ENCODE measurements at regions not wholly inside any gene's neighbourhood (a gene's known extent, or its start where the extent isn't known, plus 50 kb on each side); places are given as distances from the start of the nearest gene placed in this dataset.

DNA sequence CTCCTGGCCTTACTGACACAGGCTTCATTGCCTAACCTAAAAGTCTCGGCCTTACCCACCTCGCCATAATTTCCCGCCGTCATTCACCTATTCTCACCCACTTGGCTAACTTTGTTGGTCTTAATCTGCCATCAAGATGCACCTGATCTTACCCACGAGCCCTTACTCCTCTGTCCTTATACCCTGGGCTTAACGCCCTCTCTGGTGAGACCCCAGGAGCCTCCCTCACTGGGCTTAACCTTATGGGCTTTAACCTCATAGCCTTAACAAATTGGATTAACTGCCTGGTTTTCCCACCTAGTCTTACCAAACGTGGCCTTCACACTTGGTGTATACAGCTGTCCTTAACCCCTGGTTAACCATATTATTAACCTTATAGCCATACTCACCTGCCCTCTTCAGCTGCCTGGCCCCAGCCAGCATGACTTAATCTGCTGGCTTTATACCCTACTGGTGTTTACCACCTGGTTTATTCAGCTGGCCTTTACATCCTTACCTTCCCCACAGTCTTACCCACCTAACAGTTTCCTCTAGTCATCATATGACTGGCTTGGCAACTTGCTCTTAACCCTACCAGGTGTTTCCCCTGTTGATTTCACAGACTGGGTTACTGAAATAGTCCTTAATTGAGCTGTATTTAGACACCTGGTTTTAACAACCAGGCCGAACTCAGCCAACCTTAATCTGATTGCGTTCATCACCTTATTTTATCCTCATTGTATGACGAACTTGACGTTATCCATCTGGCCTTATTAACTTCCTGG is 132.0 kb upstream of the ZSWIM2 start:
- Histone ChIP-seq H3K9me3 (ENCODE audit: control insufficient read depth, low read length) (peaks cover 12% of the 10 kb centered on the region), H4K91ac (ENCODE audit: low read length) (no peak overlapping the region), H3K23ac (ENCODE audit: low read length in 2 of 2) (no peak overlapping the region), H3K9ac (ENCODE audit: low read length) (no peak overlapping the region), H2AK5ac (ENCODE audit: low read length, severe bottlenecking) (no peak overlapping the region), H3K18ac (ENCODE audit: low read depth in 1 of 2, low read length in 2 of 2) (no peak overlapping the region), H3K4me3 (ENCODE audit: insufficient read depth in 1 of 2, low read depth in 1 of 2, low read length in 2 of 2) (no peak overlapping the region), H2BK15ac (ENCODE audit: low read depth, poor library complexity, severe bottlenecking) (no peak overlapping the region), H3K36me3 (ENCODE audit: control insufficient read depth in 1 of 2, insufficient read depth in 2 of 2, low read depth in 1 of 2, low read length in 2 of 2) (no peaks in the 10 kb centered on the region), H3K27ac (ENCODE audit: low read length, poor library complexity, severe bottlenecking) (no peak overlapping the region), H3K27me3 (ENCODE audit: control insufficient read depth in 1 of 2, insufficient read depth in 1 of 2, low read length in 2 of 2) (no peaks in the 10 kb centered on the region), H3K4me2 (ENCODE audit: low read length, poor library complexity, severe bottlenecking) (no peak overlapping the region), H3K79me1 (replicated peaks; ENCODE audit: low read length, poor library complexity, severe bottlenecking) (no peaks in the 10 kb centered on the region), H3K4ac (ENCODE audit: low read depth in 1 of 2, low read length in 2 of 2) (no peak overlapping the region), H3K14ac (ENCODE audit: low read length in 2 of 2) (no peak overlapping the region), H2AFZ (ENCODE audit: low read depth, low read length) (no peak overlapping the region), H2BK5ac (ENCODE audit: low read depth, low read length, poor library complexity, severe bottlenecking) (no peak overlapping the region), H2BK12ac (ENCODE audit: low read length in 2 of 2) (no peak overlapping the region), H4K8ac (ENCODE audit: low read length) (no peak overlapping the region), H3K4me1 (ENCODE audit: control insufficient read depth, insufficient read depth, low read depth, low read length) (no peaks in the 10 kb centered on the region), H2BK120ac (ENCODE audit: low read depth, low read length) (no peak overlapping the region)
- no peak for DNase-seq
- WGBS, result 93% methylated on average over 11 of the region's 11 CpGs

- Histone ChIP-seq H3K36me3 (ENCODE audit: control insufficient read depth in 1 of 2, insufficient read depth in 2 of 2, low read depth in 1 of 2, low read length in 2 of 2) (no peaks in the 10 kb centered on the region), H2AK5ac (ENCODE audit: low read length, severe bottlenecking) (no peak overlapping the region), H3K27me3 (ENCODE audit: control insufficient read depth in 1 of 2, insufficient read depth in 1 of 2, low read length in 2 of 2) (no peaks in the 10 kb centered on the region), H2BK120ac (ENCODE audit: low read depth, low read length) (no peak overlapping the region), H3K9ac (ENCODE audit: low read length) (no peak overlapping the region), H3K18ac (ENCODE audit: low read depth in 1 of 2, low read length in 2 of 2) (no peak overlapping the region), H2AFZ (ENCODE audit: low read depth, low read length) (no peak overlapping the region), H3K4me2 (ENCODE audit: low read length, poor library complexity, severe bottlenecking) (no peak overlapping the region), H3K14ac (ENCODE audit: low read length in 2 of 2) (no peak overlapping the region), H2BK15ac (ENCODE audit: low read depth, poor library complexity, severe bottlenecking) (no peak overlapping the region), H3K27ac (ENCODE audit: low read length, poor library complexity, severe bottlenecking) (no peak overlapping the region), H4K91ac (ENCODE audit: low read length) (no peak overlapping the region), H3K23ac (ENCODE audit: low read length in 2 of 2) (no peak overlapping the region), H2BK5ac (ENCODE audit: low read depth, low read length, poor library complexity, severe bottlenecking) (no peak overlapping the region), H3K4me1 (ENCODE audit: control insufficient read depth, insufficient read depth, low read depth, low read length) (no peaks in the 10 kb centered on the region), H4K8ac (ENCODE audit: low read length) (no peak overlapping the region), H3K79me1 (replicated peaks; ENCODE audit: low read length, poor library complexity, severe bottlenecking) (no peaks in the 10 kb centered on the region), H3K4me3 (ENCODE audit: insufficient read depth in 1 of 2, low read depth in 1 of 2, low read length in 2 of 2) (no peak overlapping the region), H3K9me3 (ENCODE audit: control insufficient read depth, low read length) (peaks cover 9% of the 10 kb centered on the region), H3K4ac (ENCODE audit: low read depth in 1 of 2, low read length in 2 of 2) (no peak overlapping the region), H2BK12ac (ENCODE audit: low read length in 2 of 2) (no peak overlapping the region)
- no peak for DNase-seq
- 98% methylated on average over 2 of the region's 2 CpGs for WGBS
These were observed 131.1 kb upstream of the ZSWIM2 start for GRCh38 chr2:186980117-186980442.

DNA sequence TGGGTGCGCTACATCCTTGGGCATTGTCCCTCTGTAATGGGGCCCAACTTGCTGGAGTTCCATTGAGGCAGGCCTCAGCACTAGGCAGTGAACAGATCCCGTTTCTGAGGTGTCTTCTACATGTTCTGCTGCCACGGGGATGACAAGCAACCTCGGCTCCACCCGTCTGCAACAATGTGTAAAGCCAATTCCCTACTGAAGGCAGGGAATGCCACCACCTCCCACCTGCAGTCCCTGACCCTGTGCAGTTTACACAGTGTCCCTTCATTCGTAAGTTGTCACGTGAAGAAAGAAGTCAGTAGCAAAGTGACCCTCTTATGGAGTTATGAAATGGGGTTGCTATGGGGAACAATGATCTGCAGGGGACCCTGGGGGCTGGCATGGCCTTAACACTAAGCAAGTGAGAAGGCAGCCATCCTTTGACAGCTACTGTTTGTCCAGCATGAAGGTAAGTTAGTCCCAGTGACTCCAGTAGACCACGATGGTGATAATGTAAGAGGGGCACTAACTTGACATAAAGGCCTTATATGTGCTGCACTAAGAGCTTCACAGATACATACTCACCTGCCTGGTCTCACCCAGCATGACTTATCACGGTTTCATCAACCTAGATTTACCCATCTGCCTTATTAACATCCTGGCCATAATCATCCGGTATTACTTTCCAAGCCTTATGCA is 130.6 kb upstream of the ZSWIM2 start:
- Histone ChIP-seq H3K27me3 (ENCODE audit: control insufficient read depth in 1 of 2, insufficient read depth in 1 of 2, low read length in 2 of 2) (no peaks in the 10 kb centered on the region), H2AFZ (ENCODE audit: low read depth, low read length) (no peak overlapping the region), H4K91ac (ENCODE audit: low read length) (no peak overlapping the region), H3K4ac (ENCODE audit: low read depth in 1 of 2, low read length in 2 of 2) (no peak overlapping the region), H2BK12ac (ENCODE audit: low read length in 2 of 2) (no peak overlapping the region), H3K9me3 (ENCODE audit: control insufficient read depth, low read length) (peaks cover 5% of the 10 kb centered on the region), H3K4me2 (ENCODE audit: low read length, poor library complexity, severe bottlenecking) (no peak overlapping the region), H2BK5ac (ENCODE audit: low read depth, low read length, poor library complexity, severe bottlenecking) (no peak overlapping the region), H3K23ac (ENCODE audit: low read length in 2 of 2) (no peak overlapping the region), H2AK5ac (ENCODE audit: low read length, severe bottlenecking) (no peak overlapping the region), H3K4me1 (ENCODE audit: control insufficient read depth, insufficient read depth, low read depth, low read length) (no peaks in the 10 kb centered on the region), H3K14ac (ENCODE audit: low read length in 2 of 2) (no peak overlapping the region), H3K4me3 (ENCODE audit: insufficient read depth in 1 of 2, low read depth in 1 of 2, low read length in 2 of 2) (no peak overlapping the region), H2BK15ac (ENCODE audit: low read depth, poor library complexity, severe bottlenecking) (no peak overlapping the region), H3K18ac (ENCODE audit: low read depth in 1 of 2, low read length in 2 of 2) (no peak overlapping the region), H3K36me3 (ENCODE audit: control insufficient read depth in 1 of 2, insufficient read depth in 2 of 2, low read depth in 1 of 2, low read length in 2 of 2) (no peaks in the 10 kb centered on the region), H4K8ac (ENCODE audit: low read length) (no peak overlapping the region), H3K9ac (ENCODE audit: low read length) (no peak overlapping the region), H3K79me1 (replicated peaks; ENCODE audit: low read length, poor library complexity, severe bottlenecking) (no peaks in the 10 kb centered on the region), H2BK120ac (ENCODE audit: low read depth, low read length) (no peak overlapping the region), H3K27ac (ENCODE audit: low read length, poor library complexity, severe bottlenecking) (no peak overlapping the region)
- no peak for DNase-seq
- WGBS, result 92% methylated on average over 10 of the region's 10 CpGs

- no peak overlapping the region for H4K91ac ChIP-seq (ENCODE audit: low read length)
- H3K9me3 ChIP-seq (ENCODE audit: control insufficient read depth, low read length), result peaks cover 3% of the 10 kb centered on the region
- no peak overlapping the region for H2BK5ac ChIP-seq (ENCODE audit: low read depth, low read length, poor library complexity, severe bottlenecking)
- no peak overlapping the region for H3K4me2 ChIP-seq (ENCODE audit: low read length, poor library complexity, severe bottlenecking)
- no peak overlapping the region for H2BK120ac ChIP-seq (ENCODE audit: low read depth, low read length)
- no peak overlapping the region for H3K18ac ChIP-seq (ENCODE audit: low read depth in 1 of 2, low read length in 2 of 2)
- H2AFZ ChIP-seq (ENCODE audit: low read depth, low read length), result no peak overlapping the region
- no peak overlapping the region for H3K9ac ChIP-seq (ENCODE audit: low read length)
- no peak overlapping the region for H3K4ac ChIP-seq (ENCODE audit: low read depth in 1 of 2, low read length in 2 of 2)
- no peak overlapping the region for H3K23ac ChIP-seq (ENCODE audit: low read length in 2 of 2)
- H3K27me3 ChIP-seq (ENCODE audit: control insufficient read depth in 1 of 2, insufficient read depth in 1 of 2, low read length in 2 of 2), result no peaks in the 10 kb centered on the region
- H2AK5ac ChIP-seq (ENCODE audit: low read length, severe bottlenecking), result no peak overlapping the region
- H4K8ac ChIP-seq (ENCODE audit: low read length), result no peak overlapping the region
- no peaks in the 10 kb centered on the region for H3K79me1 ChIP-seq (replicated peaks; ENCODE audit: low read length, poor library complexity, severe bottlenecking)
- 94% methylated on average over 3 of the region's 3 CpGs for WGBS
- H3K14ac ChIP-seq (ENCODE audit: low read length in 2 of 2), result no peak overlapping the region
- no peak overlapping the region for H2BK15ac ChIP-seq (ENCODE audit: low read depth, poor library complexity, severe bottlenecking)
- no peak for DNase-seq
- H3K4me1 ChIP-seq (ENCODE audit: control insufficient read depth, insufficient read depth, low read depth, low read length), result no peaks in the 10 kb centered on the region
- no peaks in the 10 kb centered on the region for H3K36me3 ChIP-seq (ENCODE audit: control insufficient read depth in 1 of 2, insufficient read depth in 2 of 2, low read depth in 1 of 2, low read length in 2 of 2)
- no peak overlapping the region for H3K4me3 ChIP-seq (ENCODE audit: insufficient read depth in 1 of 2, low read depth in 1 of 2, low read length in 2 of 2)
- no peak overlapping the region for H2BK12ac ChIP-seq (ENCODE audit: low read length in 2 of 2)
- no peak overlapping the region for H3K27ac ChIP-seq (ENCODE audit: low read length, poor library complexity, severe bottlenecking)
These were observed 128.6 kb upstream of the ZSWIM2 start for GRCh38 chr2:186977433-186978045.
